ENCODE measurements at regions not wholly inside any gene's neighbourhood (a gene's known extent, or its start where the extent isn't known, plus 50 kb on each side); places are given as distances from the start of the nearest gene placed in this dataset.

- no peak overlapping the region for H3K4me3 ChIP-seq (ENCODE audit: low read depth, low read length)
- DNase-seq (ENCODE audit: low read depth) = no peak
- TF ChIP-seq CTCF (IDR thresholded peaks at IDR 0.05; ENCODE audit: low read depth, low read length, missing control alignments) = no peak
Observed at GRCh38 chr5:81860778-81861177, 109.9 kb upstream of the SSBP2 start.

- no peak for DNase-seq (ENCODE audit: low read depth)
- no peak for TF ChIP-seq CTCF (IDR thresholded peaks at IDR 0.05; ENCODE audit: low read depth, low read length, missing control alignments)
- H3K4me3 ChIP-seq (ENCODE audit: low read depth, low read length) = no peak overlapping the region
Observed at GRCh38 chr5:81859624-81860023, 108.7 kb upstream of the SSBP2 start.

- peak; percentile 43 for TF ChIP-seq CTCF (IDR thresholded peaks at IDR 0.05; ENCODE audit: low read depth, low read length, missing control alignments)
- H3K4me3 ChIP-seq (ENCODE audit: low read depth, low read length) = no peak overlapping the region
- DNase-seq (ENCODE audit: low read depth) = no peak
Observed at GRCh38 chr5:81856948-81857928, 106.3 kb upstream of the SSBP2 start.

- no peak for TF ChIP-seq CTCF (IDR thresholded peaks at IDR 0.05; ENCODE audit: low read depth, low read length, missing control alignments)
- H3K4me3 ChIP-seq (ENCODE audit: low read depth, low read length) = no peak overlapping the region
- DNase-seq (ENCODE audit: low read depth) = no peak
Observed at GRCh38 chr5:81855591-81855990, 104.7 kb upstream of the SSBP2 start.

GRCh38 chr5:81854915-81855314 lies 104.0 kb upstream of the SSBP2 start:
- no peak for DNase-seq (ENCODE audit: low read depth)
- no peak for TF ChIP-seq CTCF (IDR thresholded peaks at IDR 0.05; ENCODE audit: low read depth, low read length, missing control alignments)
- H3K4me3 ChIP-seq (ENCODE audit: low read depth, low read length) = no peak overlapping the region

GRCh38 chr5:81854485-81854884 lies 103.6 kb upstream of the SSBP2 start:
- no peak overlapping the region for H3K4me3 ChIP-seq (ENCODE audit: low read depth, low read length)
- peak; percentile 11 for TF ChIP-seq CTCF (IDR thresholded peaks at IDR 0.05; ENCODE audit: low read depth, low read length, missing control alignments)
- no peak for DNase-seq (ENCODE audit: low read depth)

GRCh38 chr5:81853030-81853357 lies 102.1 kb upstream of the SSBP2 start:
- DNase-seq (ENCODE audit: low read depth) = no peak
- no peak overlapping the region for H3K4me3 ChIP-seq (ENCODE audit: low read depth, low read length)
- no peak for TF ChIP-seq CTCF (IDR thresholded peaks at IDR 0.05; ENCODE audit: low read depth, low read length, missing control alignments)
